SW 1271 (cell line): ENCODE measurements at regions not wholly inside any gene's neighbourhood (a gene's known extent, or its start where the extent isn't known, plus 50 kb on each side); places are given as distances from the start of the nearest gene placed in this dataset.
"Not testable (repeated sequence)": the region's sequence is repeated elsewhere in the genome, so short reads cannot be mapped to it uniquely, and the experiment has no call there.

ENCODE experiments used
- DNase-seq, 2 experiments: peaks; one replicate each; lab custom pipeline; 2025; lab: John Stamatoyannopoulos, UW

GRCh38 chr10:4638099-4638498, 187.9 kb upstream of the AKR1E2 start:
- no peak for DNase-seq

- no peak for DNase-seq
Measured at GRCh38 chr10:4637657-4638056, 188.3 kb upstream of the AKR1E2 start.

- no peak for DNase-seq
Measured at GRCh38 chr10:4635883-4636282, 190.1 kb upstream of the AKR1E2 start.

- DNase-seq = no peak
Measured at GRCh38 chr10:4635388-4635787, 190.6 kb upstream of the AKR1E2 start.

- DNase-seq = no peak
Measured at GRCh38 chr10:4633776-4634175, 192.2 kb upstream of the AKR1E2 start.

GRCh38 chr10:4633186-4633585, 192.8 kb upstream of the AKR1E2 start:
- DNase-seq = no peak

- DNase-seq = no peak
Measured at GRCh38 chr10:4632757-4633156, 193.2 kb upstream of the AKR1E2 start.

- DNase-seq = no peak
Measured at GRCh38 chr10:4626919-4627318, 199.1 kb upstream of the AKR1E2 start.

- no peak for DNase-seq
Measured at GRCh38 chr10:4623757-4624420, 202.1 kb upstream of the AKR1E2 start.

GRCh38 chr10:4623200-4623599, 202.8 kb upstream of the AKR1E2 start:
- DNase-seq = no peak

- DNase-seq = no peak
Measured at GRCh38 chr10:4622384-4622783, 203.6 kb upstream of the AKR1E2 start.

- DNase-seq = no peak
Measured at GRCh38 chr10:4617589-4617988, 208.4 kb upstream of the AKR1E2 start.

- DNase-seq = no peak
Measured at GRCh38 chr10:4615042-4615441, 211.0 kb upstream of the AKR1E2 start.

- no peak for DNase-seq
Measured at GRCh38 chr10:4609251-4609650, 216.8 kb upstream of the AKR1E2 start.

- no peak for DNase-seq
Measured at GRCh38 chr10:4607681-4608080, 218.3 kb upstream of the AKR1E2 start.

- no peak for DNase-seq
Measured at GRCh38 chr10:4606856-4607636, 219.0 kb upstream of the AKR1E2 start.

- no peak for DNase-seq
Measured at GRCh38 chr10:4602764-4603491, 223.1 kb upstream of the AKR1E2 start.

- no peak for DNase-seq
Measured at GRCh38 chr10:4599471-4599870, 226.5 kb upstream of the AKR1E2 start.

GRCh38 chr10:4597898-4598297, 228.1 kb upstream of the AKR1E2 start:
- not testable (repeated sequence) for DNase-seq

GRCh38 chr10:4596951-4597350, 229.1 kb upstream of the AKR1E2 start:
- DNase-seq = no peak

GRCh38 chr10:4595719-4596319, 230.2 kb upstream of the AKR1E2 start:
- no peak for DNase-seq

- DNase-seq = no peak
Measured at GRCh38 chr10:4590807-4591206, 235.2 kb upstream of the AKR1E2 start.

GRCh38 chr10:4588824-4589223, 237.2 kb upstream of the AKR1E2 start:
- no peak for DNase-seq
